Mucosa of rectum (tissue), 2 donors: ENCODE measurements at regions not wholly inside any gene's neighbourhood (a gene's known extent, or its start where the extent isn't known, plus 50 kb on each side); places are given as distances from the start of the nearest gene placed in this dataset.

Experiments
- H3K27ac ChIP-seq, 2 donors: one replicate each; pipeline ENCODE4 v1.7.0; 2013; ENCODE audit warnings: inconsistent platforms in 2 of 2, low read depth in 2 of 2, low read length in 2 of 2
- H3K27me3 ChIP-seq, 2 donors: one replicate each; pipeline ENCODE4 v1.7.0; 2013; ENCODE audit warnings: low read length in 2 of 2; ENCODE audit not compliant: control insufficient read depth in 2 of 2, insufficient read depth in 2 of 2
- H3K36me3 ChIP-seq, 2 donors: one replicate each; pipeline ENCODE4 v1.7.0; 2013; ENCODE audit warnings: low read length in 2 of 2; ENCODE audit not compliant: control insufficient read depth in 2 of 2, insufficient read depth in 2 of 2
- H3K4me1 ChIP-seq, 2 donors: one replicate each; pipeline ENCODE4 v1.7.0; 2013; ENCODE audit warnings: low read length in 2 of 2, mild to moderate bottlenecking in 1 of 2; ENCODE audit not compliant: control insufficient read depth in 2 of 2, insufficient read depth in 2 of 2
- H3K4me3 ChIP-seq, 2 donors: one replicate each; pipeline ENCODE4 v1.7.0; 2013; ENCODE audit warnings: low read length in 2 of 2
- H3K9ac ChIP-seq, 2 donors: one replicate each; pipeline ENCODE4 v1.7.0; 2013; ENCODE audit warnings: low read length in 2 of 2, low read depth in 1 of 2, mild to moderate bottlenecking in 1 of 2
- H3K9me3 ChIP-seq, 2 donors: one replicate each; pipeline ENCODE4 v1.7.0; 2013; ENCODE audit warnings: low read length in 2 of 2; ENCODE audit not compliant: control insufficient read depth in 2 of 2
- donor health status: healthy.
- donor health status: Normal muscosa, but diverticular disease.

GRCh38 chr5:28862137-28862859, 1823.9 kb upstream of the CDH9 start:
- no peaks in the 10 kb centered on the region for H3K36me3 ChIP-seq
- no peak overlapping the region for H3K9ac ChIP-seq
- no peaks in the 10 kb centered on the region for H3K9me3 ChIP-seq
- no peaks in the 10 kb centered on the region for H3K27me3 ChIP-seq
- no peak overlapping the region for H3K27ac ChIP-seq
- no peaks in the 10 kb centered on the region for H3K4me1 ChIP-seq
- no peak overlapping the region for H3K4me3 ChIP-seq

- no peaks in the 10 kb centered on the region for H3K36me3 ChIP-seq
- H3K27ac ChIP-seq: no peak overlapping the region
- no peak overlapping the region for H3K9ac ChIP-seq
- H3K4me1 ChIP-seq: no peaks in the 10 kb centered on the region
- no peaks in the 10 kb centered on the region for H3K27me3 ChIP-seq
- no peak overlapping the region for H3K4me3 ChIP-seq
- H3K9me3 ChIP-seq: no peaks in the 10 kb centered on the region
These were observed 1817.2 kb upstream of the CDH9 start for GRCh38 chr5:28855626-28856025.

GRCh38 chr5:28850320-28850921, 1812.0 kb upstream of the CDH9 start:
- Histone ChIP-seq H3K4me1 (no peaks in the 10 kb centered on the region), H3K36me3 (no peaks in the 10 kb centered on the region), H3K9me3 (no peaks in the 10 kb centered on the region), H3K9ac (no peak overlapping the region), H3K4me3 (no peak overlapping the region), H3K27ac (no peak overlapping the region), H3K27me3 (no peaks in the 10 kb centered on the region)

GRCh38 chr5:28831042-28831441, 1792.7 kb upstream of the CDH9 start:
- no peak overlapping the region for H3K9ac ChIP-seq
- H3K27me3 ChIP-seq: no peaks in the 10 kb centered on the region
- no peak overlapping the region for H3K27ac ChIP-seq
- H3K4me1 ChIP-seq: no peaks in the 10 kb centered on the region
- H3K4me3 ChIP-seq: no peak overlapping the region
- H3K9me3 ChIP-seq: peaks cover 0 to 2% of the 10 kb centered on the region in 2 donors
- H3K36me3 ChIP-seq: no peaks in the 10 kb centered on the region

- no peaks in the 10 kb centered on the region for H3K4me1 ChIP-seq
- H3K36me3 ChIP-seq: no peaks in the 10 kb centered on the region
- H3K9ac ChIP-seq: no peak overlapping the region
- no peak overlapping the region for H3K4me3 ChIP-seq
- H3K27ac ChIP-seq: no peak overlapping the region
- no peaks in the 10 kb centered on the region for H3K9me3 ChIP-seq
- no peaks in the 10 kb centered on the region for H3K27me3 ChIP-seq
These were observed 1784.8 kb upstream of the CDH9 start for GRCh38 chr5:28823231-28823630.

GRCh38 chr5:28822071-28822470, 1783.7 kb upstream of the CDH9 start:
- H3K27me3 ChIP-seq: no peaks in the 10 kb centered on the region
- H3K4me3 ChIP-seq: no peak overlapping the region
- no peaks in the 10 kb centered on the region for H3K9me3 ChIP-seq
- H3K4me1 ChIP-seq: no peaks in the 10 kb centered on the region
- H3K9ac ChIP-seq: no peak overlapping the region
- no peak overlapping the region for H3K27ac ChIP-seq
- H3K36me3 ChIP-seq: no peaks in the 10 kb centered on the region

GRCh38 chr5:28810751-28811136, 1772.4 kb upstream of the CDH9 start:
- H3K27me3 ChIP-seq: no peaks in the 10 kb centered on the region
- H3K9me3 ChIP-seq: peaks cover 0 to 4% of the 10 kb centered on the region in 2 donors
- H3K36me3 ChIP-seq: no peaks in the 10 kb centered on the region
- no peaks in the 10 kb centered on the region for H3K4me1 ChIP-seq
- H3K4me3 ChIP-seq: no peak overlapping the region
- no peak overlapping the region for H3K9ac ChIP-seq
- H3K27ac ChIP-seq: no peak overlapping the region

GRCh38 chr5:28809811-28810750, 1771.7 kb upstream of the CDH9 start:
- H3K27ac ChIP-seq: no peak overlapping the region
- no peaks in the 10 kb centered on the region for H3K4me1 ChIP-seq

GRCh38 chr5:28808967-28809810, 1770.8 kb upstream of the CDH9 start:
- H3K36me3 ChIP-seq: no peaks in the 10 kb centered on the region
- no peaks in the 10 kb centered on the region for H3K4me1 ChIP-seq
- no peak overlapping the region for H3K4me3 ChIP-seq
- H3K27me3 ChIP-seq: no peaks in the 10 kb centered on the region
- H3K9me3 ChIP-seq: peaks cover 0 to 4% of the 10 kb centered on the region in 2 donors
- H3K27ac ChIP-seq: no peak overlapping the region
- H3K9ac ChIP-seq: no peak overlapping the region

More at GRCh38 chr5:28809811-28810750, 1771.7 kb upstream of the CDH9 start:
- no peaks in the 10 kb centered on the region for H3K27me3 ChIP-seq
- no peak overlapping the region for H3K9ac ChIP-seq
- no peak overlapping the region for H3K4me3 ChIP-seq
- peaks cover 0 to 4% of the 10 kb centered on the region in 2 donors for H3K9me3 ChIP-seq
- no peaks in the 10 kb centered on the region for H3K36me3 ChIP-seq
